ENCODE measurements at regions not wholly inside any gene's neighbourhood (a gene's known extent, or its start where the extent isn't known, plus 50 kb on each side); places are given as distances from the start of the nearest gene placed in this dataset.

GRCh38 chr1:22321917-22322316 lies 129.7 kb upstream of the ZBTB40 start:
- DNase-seq (no peak), ATAC-seq (no peak)
- intact Hi-C loops (cut with DNase I): no loop called here
- Histone ChIP-seq H3K36me3 (no peaks in the 10 kb centered on the region), H3K4me3 (no peak overlapping the region), H3K27ac (no peak overlapping the region), H3K27me3 (peaks cover 0 to 38% (median 25%) of the 10 kb centered on the region in 7 donors), H3K4me1 (no peaks in the 10 kb centered on the region), H3K9me3 (peaks cover 0 to 4% (median 0%) of the 10 kb centered on the region in 11 donors)
- 89 to 94% methylated on average over 4 of the region's 4 CpGs for WGBS, 2 donors
- TF ChIP-seq CTCF (IDR thresholded peaks at IDR 0.05): no peak

GRCh38 chr1:22323141-22323845 lies 128.4 kb upstream of the ZBTB40 start:
- 92% methylated on average over 17 of the region's 17 CpGs for WGBS, 2 donors
- no peak overlapping the region for H3K4me3 ChIP-seq
- H3K9me3 ChIP-seq: peaks cover 0 to 4% (median 0%) of the 10 kb centered on the region in 11 donors
- intact Hi-C loops (cut with DNase I): no loop called here
- DNase-seq (no peak), ATAC-seq (no peak)
- H3K36me3 ChIP-seq: no peaks in the 10 kb centered on the region
- H3K27me3 ChIP-seq: peaks cover 0 to 24% (median 14%) of the 10 kb centered on the region in 7 donors
- no peak overlapping the region for H3K27ac ChIP-seq
- no peaks in the 10 kb centered on the region for H3K4me1 ChIP-seq
- no peak for TF ChIP-seq CTCF (IDR thresholded peaks at IDR 0.05)

- H3K4me3 ChIP-seq: no peak overlapping the region
- intact Hi-C loops (cut with DNase I): no loop called here
- no peak for TF ChIP-seq CTCF (IDR thresholded peaks at IDR 0.05)
- DNase-seq: no peak
- ATAC-seq: no peak
- no peaks in the 10 kb centered on the region for H3K4me1 ChIP-seq
- H3K9me3 ChIP-seq: peaks cover 0 to 4% (median 0%) of the 10 kb centered on the region in 11 donors
- H3K36me3 ChIP-seq: no peaks in the 10 kb centered on the region
- H3K27me3 ChIP-seq: peaks cover 0 to 19% (median 7%) of the 10 kb centered on the region in 7 donors
- H3K27ac ChIP-seq: no peak overlapping the region
- 93 to 96% methylated on average over 10 to 11 of the region's 11 CpGs for WGBS, 2 donors
These were observed 127.7 kb upstream of the ZBTB40 start for GRCh38 chr1:22323846-22324504.

- DNase-seq: no peak
- Histone ChIP-seq H3K27me3 (peaks cover 0 to 18% (median 12%) of the 10 kb centered on the region in 7 donors), H3K4me1 (no peaks in the 10 kb centered on the region), H3K36me3 (no peaks in the 10 kb centered on the region), H3K9me3 (peaks cover 0 to 4% (median 0%) of the 10 kb centered on the region in 11 donors), H3K27ac (no peak overlapping the region), H3K4me3 (no peak overlapping the region)
- ATAC-seq: no peak
- WGBS, 2 donors: 92 to 96% methylated on average over 10 of the region's 10 CpGs
- TF ChIP-seq CTCF (IDR thresholded peaks at IDR 0.05): no peak
- intact Hi-C loops (cut with DNase I): no loop called here
These were observed 125.9 kb upstream of the ZBTB40 start for GRCh38 chr1:22325531-22326371.
